Activated gamma-delta T cell (primary cell): ENCODE measurements at regions not wholly inside any gene's neighbourhood (a gene's known extent, or its start where the extent isn't known, plus 50 kb on each side); places are given as distances from the start of the nearest gene placed in this dataset.
A peak's percentile ranks its signal among the peaks of the same experiment; 100 is the strongest.
"Not testable (repeated sequence)": the region's sequence is repeated elsewhere in the genome, so short reads cannot be mapped to it uniquely, and the experiment has no call there.

Source experiments
- DNase-seq: peaks from one replicate; lab custom pipeline; 2025; lab: John Stamatoyannopoulos, UW

DNA sequence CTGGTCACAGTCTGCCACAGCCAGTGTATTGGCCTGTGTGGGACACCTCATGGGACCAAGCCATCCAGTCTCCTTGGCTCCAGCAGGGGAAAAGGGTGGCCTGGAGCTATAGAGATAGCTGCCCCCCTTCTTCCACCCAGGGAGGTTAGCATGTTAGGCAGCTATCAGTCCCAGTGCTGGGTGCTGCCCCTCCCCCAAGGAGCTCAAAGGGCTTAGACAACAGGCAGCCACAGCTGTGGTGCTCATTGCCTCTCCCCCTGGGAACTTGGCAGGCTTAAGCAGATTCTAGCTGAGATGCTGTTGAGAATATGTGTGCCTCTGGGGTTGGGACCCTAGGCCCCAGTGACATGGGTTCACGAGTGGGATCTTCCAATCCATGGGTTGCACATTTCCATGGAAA lies 226.0 kb upstream of the PTGER4 start:
- DNase-seq = no peak

DNA sequence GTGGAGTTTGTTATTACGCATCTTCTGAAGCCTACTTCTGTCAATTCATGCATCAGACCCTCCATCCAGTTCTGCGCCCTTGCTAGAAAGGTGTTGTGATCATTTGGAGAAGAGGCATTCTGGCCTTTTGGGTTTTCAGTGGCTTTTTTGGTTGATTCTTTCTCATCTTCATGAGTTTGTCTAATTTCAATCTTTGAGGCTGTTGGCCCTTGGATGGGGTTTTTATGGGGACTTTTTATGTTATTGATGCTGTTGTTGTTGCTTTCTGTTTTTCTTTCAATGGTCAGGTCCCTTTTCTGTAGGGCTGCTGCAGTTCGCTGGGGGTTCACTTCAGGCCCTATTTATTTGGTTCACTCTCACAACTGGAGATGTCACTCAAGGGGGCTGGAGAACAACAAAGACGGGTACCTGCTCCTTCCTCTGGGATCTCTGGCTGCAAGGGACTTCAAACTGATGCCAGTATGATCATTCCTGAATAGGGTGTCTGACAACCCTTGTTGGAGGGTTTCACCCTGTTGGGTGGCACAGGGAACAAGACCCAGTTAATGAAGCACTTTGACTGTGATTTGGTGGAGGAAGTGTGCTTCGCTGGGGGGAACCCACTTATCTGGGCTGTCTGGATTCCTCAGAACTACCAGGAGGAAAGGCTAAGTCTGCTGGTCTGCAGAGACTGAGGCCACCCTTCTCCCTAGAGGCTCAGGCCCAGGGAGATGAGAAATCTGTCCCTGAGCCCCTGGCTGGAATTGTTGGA lies 226.7 kb upstream of the PTGER4 start:
- no peak for DNase-seq

DNA sequence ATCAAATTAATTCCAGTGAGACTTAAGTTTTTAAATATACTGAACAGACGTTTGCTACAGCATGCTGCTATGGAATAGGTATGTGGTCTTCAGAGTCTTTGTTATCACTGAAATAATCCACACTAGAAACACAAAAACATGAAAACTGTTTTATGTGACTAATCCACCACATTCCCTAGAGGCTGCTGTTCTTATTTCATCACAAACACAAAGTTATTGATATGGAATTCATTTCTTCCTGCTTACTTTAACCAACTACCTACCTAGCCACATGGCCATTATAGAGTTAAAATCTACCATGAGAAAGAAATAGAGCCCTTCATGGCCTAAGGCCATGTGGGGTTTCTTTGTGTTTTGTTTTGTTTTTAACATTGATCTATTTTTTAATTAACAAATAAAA lies 232.3 kb upstream of the PTGER4 start:
- no peak for DNase-seq

DNA sequence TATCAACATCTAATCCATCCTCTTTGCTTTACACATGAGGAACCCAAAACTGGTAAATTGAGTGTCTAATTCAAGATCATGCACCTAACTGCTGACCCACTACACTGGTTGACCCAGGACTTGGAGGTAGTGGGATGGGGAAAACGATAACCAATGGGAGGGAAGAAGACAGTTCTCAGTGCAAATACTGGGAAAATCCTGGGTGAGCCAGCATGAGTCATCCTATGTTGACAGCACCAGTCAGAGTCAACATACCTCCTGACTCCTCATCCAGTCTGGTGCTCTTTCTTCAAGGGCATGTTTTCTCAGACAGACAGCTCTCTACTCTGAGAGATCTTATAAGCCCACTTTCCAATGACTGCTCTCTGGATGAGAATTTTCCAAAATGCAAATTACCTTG lies 232.8 kb upstream of the PTGER4 start:
- no peak for DNase-seq

DNA sequence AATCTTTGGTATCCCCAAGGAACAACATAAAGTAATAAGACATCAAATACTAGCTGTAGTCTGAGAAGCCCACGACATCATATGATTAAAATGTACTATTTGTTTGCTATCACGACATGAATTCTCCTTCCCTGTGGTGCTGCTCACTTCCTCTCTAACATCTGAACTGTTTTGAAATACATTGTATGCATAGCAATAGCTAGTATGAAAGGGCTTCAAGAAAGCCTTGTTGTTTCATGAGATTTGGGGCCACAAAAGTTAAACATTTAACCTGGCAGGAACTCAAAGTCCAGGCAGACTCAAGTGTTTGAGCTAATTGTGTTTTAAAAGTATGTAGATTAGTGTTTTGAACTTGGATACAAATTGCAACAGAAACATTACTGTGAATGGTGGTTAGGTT lies 237.4 kb upstream of the PTGER4 start:
- DNase-seq = no peak

DNA sequence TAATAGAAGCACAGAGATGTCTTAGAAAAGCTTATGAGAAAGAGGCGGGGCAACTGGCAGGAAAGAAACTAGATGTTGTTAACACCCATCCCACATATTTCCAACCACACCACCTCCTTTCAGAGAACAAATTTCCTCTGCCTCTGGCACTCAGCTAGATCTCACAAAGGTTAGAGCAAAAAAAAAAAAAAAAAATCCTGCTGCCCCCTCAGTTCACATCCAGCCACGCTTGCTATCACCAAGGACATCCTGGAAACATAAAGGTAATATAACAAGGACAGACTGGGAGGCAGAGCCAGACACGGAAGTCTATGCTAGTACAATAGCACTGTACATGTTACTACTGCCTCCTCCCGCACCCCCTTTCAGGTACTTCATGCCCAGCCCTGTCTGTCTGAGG lies 238.0 kb upstream of the PTGER4 start:
- DNase-seq = no peak

DNA sequence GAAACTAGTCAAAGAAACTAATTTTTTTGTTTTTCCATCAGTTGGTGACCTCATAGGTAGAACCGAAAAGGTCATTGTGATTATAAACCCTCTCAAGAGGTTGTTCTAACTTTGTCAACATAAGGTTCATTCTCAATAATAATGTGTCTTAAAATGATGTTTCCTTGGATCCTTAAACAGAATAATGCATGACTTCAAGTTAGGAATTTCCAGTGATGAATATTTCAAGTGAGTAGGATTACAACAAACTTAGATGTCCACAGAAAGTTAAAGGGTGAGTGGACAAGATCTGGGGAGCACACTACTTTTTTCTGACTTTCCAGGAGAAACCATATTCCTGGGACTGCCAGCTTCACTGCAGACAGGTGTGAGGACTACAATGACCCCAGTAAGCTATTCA lies 239.0 kb upstream of the PTGER4 start:
- DNase-seq = no peak

DNA sequence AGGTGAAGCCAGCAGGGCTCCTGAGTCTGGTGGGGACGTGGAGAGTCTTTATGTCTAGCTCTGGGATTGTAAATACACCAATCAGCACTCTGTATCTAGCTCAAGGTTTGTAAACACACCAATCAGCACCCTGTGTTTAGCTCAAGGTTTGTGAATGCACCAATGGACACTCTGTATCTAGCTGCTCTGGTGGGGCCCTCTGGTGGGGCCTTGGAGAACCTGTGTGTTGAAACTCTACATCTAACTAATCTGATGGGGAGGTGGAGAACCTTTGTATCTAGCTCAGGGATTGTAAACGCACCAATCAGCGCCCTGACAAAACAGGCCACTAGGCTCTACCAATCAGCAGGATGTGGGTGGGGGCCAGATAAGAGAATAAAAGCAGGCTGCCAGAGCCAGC lies 240.6 kb upstream of the PTGER4 start:
- not testable (repeated sequence) for DNase-seq

DNA sequence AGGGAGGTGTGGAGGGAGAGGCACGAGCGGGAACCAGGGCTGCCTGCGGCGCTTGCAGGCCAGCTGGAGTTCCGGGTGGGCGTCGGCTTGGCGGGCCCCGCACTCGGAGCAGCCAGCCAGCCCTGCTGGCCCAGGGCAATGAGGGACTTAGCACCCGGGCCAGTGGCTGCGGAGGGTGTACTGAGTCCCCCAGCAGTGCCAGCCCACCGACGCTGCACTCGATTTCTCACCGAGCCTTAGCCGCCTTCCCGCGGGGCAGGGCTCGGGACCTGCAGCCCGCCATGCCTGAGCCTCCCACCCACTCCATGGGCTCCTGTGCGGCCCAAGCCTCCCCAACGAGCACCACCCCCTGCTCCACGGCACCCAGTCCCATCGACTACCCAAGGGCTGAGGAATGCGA lies 241.1 kb upstream of the PTGER4 start:
- DNase-seq = peak; percentile 5

DNA sequence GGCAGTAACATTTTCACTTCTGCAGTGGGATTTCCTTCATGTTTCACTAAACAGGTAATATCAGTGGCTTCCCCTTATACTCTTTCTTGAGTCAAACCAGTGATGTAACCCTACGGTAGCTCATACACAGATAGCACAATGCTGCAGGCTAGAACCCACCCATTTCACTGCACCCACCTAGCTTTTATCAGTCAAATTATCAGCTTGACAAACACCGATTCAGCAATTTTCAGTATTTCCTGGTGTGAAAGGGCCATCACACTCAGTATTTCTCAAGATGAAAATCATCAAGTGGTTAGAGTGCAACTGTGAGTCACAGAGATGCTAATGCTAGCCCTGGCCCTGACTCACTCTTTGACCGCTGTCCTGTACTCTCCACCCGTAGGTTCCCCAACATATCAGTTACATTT lies 242.3 kb upstream of the PTGER4 start:
- no peak for DNase-seq

DNA sequence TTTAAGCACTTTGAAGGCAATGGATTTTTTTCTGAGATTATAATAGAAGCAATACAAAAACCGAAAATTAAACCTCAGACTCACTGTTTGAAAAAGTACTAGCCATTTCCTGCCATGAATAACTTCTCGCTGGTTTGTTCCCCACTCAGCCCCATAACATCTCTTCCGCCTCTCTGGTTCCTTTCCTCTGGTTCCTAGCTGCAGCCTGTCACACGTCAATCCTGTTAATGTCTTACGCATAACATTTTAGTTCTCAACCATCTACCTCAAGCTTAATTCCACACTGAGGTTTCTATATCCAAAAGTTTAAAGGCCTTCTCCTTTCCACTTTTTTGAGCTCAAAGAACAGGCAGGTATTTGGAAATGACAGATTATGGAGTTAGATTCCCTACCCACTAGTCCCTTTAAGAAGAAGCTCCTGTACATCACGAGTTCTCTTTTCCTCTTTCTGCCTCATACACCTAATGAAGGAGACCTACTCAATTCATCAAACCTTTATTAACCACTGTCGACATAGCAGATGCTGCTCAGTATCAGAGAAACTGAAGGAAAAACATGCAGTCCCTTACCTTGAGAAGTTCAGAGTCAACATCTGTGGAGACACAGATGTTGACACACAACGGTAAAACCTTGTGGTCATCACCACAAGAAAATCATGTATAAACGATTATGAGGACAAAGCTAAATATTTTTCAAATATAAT lies 243.0 kb upstream of the PTGER4 start:
- no peak for DNase-seq

DNA sequence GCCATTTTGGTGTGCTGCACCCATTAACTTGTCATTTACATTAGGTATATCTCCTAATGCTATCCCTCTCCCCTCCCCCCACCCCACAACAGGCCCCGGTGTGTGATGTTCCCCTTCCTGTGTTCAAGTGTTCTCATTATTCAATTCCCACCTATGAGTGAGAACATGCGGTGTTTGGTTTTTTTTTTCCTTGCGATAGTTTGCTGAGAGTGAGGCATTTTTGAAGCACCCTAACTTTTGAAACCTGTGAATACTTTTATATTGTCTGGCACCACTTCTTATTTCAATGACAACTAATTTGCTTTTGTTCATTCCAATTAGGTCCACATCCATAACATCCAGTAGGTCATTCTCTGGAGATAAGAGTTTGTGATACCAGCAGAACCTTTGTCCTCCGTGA lies 244.0 kb upstream of the PTGER4 start:
- DNase-seq = not testable (repeated sequence)

DNA sequence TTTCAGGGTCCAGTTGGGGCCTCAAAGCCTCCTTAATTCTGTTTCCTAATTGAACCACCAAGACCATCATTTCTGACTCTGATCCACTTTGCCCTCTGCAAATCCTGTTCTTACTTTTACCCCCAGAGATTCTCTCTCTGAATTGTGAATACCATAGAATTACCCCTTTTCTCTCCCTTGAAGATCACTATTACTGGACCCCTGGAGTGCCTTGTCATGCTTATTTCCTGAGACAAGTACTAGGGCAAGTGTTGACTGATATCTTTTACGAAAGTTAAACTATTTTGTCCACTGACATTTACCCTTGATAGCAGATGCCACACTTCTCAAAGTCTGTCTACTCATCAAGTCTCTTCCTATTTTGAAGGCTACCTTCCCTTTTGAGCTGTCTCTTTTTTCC lies 246.9 kb upstream of the PTGER4 start:
- DNase-seq = no peak

DNA sequence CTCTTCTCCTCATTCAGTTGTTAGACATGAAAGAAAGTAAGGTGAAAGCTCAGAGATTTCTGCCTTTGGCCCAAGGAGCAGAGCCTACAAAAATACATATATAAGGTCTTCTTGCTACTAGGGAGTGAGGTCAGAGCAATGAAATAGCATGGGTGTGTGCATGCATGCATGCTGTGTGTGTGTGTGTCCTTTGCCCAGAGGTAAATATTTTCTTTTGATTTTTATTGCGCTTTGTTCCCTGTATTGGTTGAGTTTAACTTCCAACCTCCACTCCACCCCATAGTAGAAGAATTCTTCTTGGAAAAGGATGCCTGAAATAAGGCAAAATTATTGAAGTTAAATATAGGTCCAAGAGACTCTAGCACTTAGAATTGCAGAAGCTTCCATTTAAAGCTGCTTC lies 248.0 kb upstream of the PTGER4 start:
- no peak for DNase-seq

DNA sequence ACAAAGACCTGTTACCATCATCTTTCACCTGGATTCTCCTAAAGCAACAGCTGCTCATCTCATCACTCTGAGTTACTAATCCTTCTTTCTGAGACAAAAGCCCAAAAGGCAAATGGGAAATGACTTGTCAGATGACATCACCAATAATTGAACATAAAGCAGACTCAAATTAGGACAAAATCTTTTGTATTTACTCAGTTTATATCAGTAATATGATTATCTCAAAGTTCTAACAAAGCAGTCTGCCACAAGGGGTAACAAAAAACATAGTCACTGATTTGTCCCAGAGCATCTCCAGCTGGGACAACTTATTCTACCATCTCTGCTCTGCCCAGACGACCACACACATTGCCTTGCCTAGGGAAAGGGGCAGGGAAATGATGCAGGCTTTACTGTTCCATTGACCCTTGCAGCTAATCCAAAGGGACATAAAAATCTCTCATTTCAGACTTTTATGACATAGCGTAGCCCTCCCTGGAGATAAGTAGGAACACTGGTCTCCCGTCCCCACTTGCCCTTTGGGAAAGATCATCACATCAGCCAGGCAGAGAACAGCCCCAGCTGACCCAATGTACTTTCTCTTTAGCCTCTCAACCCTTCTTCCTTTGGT lies 249.5 kb upstream of the PTGER4 start:
- DNase-seq = no peak

DNA sequence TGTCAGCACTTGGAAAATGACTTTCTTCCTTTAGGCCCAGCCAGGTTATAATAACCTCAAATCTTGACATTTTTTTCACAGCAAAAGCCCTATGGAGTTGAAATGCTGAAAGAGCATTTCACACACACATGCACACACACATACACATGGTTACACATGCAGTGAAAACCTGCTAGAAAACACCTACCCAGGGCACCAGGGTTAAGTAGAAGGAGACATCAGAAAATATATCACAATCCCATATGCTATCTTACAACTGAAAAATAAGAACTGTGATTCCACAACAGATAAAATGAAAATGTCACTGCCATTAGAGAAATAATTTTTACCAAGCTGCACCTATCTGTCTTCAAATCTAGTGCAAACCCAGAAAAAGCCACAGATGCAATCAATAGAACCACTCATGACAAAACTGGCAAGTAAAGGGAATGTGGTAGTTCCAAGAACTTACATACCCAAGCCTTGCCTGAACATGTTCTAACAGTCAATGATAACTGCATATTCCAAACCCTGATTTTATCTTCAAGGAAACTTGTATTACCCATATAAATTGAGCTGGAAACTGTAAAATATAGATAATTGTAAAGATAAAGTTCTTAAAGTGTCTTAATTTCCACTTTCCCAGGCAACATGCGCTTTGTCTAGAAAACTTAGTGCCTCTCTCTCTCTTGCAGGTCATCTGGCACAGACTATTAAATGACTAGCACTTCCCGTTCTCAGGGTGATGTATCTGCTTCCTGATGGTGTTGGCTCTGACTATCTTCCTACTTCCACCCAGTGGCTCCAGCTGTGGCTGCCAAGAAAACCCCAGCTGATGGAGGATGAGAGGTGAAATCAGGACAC lies 250.2 kb upstream of the PTGER4 start:
- DNase-seq = no peak

DNA sequence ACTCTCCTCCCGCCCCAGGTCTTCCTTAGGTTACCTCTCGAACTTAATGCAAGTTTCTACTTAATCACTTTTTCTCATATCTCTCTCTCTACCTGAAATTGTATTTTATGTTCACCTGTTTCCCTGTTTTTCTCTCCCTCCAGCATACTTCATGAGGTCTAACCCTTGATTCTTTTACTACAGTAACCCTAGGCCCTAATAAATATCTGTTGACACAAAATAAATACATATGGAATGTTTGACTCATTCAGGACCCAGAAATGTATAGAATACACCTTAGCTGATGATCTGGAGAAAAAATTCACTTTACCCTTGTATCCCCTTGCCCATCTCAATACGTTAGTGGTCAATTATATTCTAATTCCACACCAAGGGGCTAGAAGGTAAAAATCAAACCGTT lies 250.9 kb upstream of the PTGER4 start:
- DNase-seq = no peak

DNA sequence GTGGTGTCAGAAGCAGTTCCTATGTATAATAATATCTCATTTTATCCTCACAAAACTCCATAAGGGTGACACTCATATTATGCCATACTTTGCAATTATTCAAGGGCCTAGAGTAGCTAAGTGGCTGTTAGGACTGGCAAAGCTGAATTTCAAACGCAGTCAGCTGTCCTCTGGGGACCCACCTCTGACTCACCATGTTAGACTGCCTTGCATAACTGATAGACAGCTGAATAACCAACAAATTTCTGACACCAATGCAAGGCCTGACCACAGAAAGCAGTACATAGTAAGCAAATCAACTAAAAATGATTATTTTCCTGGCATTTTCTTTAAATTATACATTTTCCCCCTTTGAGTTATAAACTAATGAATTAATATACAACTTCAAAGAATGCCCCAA lies 251.6 kb upstream of the PTGER4 start:
- DNase-seq = no peak

DNA sequence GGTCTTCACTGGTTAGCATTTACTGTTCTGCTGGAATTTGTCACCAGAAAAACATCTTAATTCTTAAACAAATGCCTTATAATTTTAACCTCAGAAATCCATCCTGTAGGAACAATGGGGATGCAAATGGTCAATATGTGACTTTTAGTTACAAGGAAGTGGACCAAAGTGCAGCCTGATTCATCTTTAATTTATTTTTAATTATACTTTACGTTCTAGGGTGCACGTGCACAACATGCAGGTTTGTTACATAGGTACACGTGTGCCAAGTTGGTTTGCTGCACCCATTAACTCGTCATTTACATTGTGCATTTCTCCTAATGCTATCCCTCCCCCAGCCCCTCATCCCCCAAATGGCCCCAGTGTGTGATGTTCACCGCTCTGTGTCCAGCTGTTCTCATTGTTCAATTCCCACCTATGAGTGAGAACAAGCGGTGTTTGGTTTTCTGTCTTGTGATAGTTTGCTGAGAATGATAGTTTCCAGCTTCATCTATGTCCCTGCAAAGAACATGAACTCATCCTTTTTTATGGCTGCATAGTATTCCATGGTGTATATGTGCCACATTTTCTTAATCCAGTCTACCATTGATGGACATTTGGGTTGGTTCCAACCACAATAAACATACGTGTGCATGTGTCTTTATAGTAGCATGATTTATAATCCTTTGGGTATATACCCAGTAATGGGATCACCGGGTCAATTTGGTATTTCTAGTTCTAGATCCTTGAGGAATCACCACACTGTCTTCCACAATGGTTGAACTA lies 262.5 kb upstream of the PTGER4 start:
- DNase-seq = not testable (repeated sequence)

DNA sequence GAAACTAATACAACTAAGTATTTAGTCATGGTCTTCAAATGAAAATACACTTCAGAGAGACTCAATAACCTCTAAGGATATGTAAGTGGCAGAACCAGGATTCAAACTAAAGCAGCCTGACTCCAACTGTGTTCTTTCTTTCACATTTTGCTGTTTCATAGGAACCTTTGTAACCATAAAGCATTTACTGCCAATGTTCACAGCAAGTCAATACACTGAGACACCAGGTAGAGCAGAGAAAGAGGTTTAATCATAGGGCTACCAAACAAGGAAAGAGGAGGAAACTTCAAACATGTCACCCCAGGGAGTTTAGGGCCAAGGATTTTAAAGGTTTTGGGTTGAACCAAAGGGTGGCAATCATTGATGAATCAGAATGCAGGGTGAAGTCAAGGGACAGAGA lies 263.1 kb upstream of the PTGER4 start:
- DNase-seq = no peak

DNA sequence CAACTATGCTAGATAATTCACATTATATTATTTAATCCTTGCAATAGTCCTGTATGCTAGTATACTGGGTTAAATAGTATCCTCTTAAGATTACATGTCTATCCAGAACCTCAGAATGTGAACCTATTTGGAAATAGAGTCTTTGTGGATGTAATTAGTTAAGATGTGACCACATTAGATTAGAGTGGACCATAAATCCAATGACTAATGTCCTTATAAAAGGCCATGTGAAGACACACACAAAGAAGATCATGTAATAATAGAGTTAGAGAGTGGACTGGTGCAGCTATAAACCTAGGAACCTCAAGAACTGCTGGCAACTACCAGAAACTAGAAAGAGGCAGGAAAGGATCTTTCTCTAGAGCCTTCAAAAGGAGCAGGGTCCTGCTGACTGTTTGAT lies 263.6 kb upstream of the PTGER4 start:
- no peak for DNase-seq

DNA sequence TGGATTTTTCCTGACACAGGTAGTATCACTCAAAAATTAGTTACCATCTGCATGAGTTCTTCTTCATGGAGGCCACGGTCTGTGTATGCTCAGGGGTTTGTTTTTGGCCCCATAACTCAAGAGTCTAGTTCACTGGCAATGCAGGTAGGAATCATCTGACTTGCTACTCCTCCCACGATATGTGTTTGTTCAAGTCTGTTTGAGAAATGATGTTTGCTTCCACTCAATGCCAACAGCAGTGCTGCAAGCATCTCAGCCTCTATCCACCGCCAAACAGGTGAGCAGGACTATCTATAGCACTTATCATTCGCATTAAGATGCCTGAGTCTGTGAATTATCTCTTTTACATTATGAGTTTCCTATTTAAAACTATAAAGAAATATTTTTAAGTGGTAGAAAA lies 264.8 kb upstream of the PTGER4 start:
- no peak for DNase-seq
